ENCODE measurements at regions not wholly inside any gene's neighbourhood (a gene's known extent, or its start where the extent isn't known, plus 50 kb on each side); places are given as distances from the start of the nearest gene placed in this dataset.
"Not testable (repeated sequence)": the region's sequence is repeated elsewhere in the genome, so short reads cannot be mapped to it uniquely, and the experiment has no call there.

DNA sequence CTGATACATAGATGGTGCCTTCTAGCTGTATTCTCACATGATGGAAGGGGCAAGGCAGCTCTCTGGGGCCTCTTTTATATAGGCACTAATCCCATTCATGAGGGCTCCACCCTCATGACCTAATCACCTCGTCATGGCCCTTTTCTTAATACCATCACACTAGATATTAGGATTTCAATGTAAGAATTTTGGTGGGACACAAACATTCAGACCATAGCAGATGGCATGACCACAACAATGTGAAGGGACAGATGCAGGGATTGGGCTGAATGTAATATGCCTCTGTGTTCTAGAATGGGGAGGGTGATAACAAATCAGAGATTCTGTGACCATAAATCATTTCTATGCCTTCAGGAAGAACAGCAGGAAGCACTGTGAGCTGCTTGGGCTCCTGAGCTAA, 145.8 kb downstream of the LCA5 start:
- DNase-seq: no peak

DNA sequence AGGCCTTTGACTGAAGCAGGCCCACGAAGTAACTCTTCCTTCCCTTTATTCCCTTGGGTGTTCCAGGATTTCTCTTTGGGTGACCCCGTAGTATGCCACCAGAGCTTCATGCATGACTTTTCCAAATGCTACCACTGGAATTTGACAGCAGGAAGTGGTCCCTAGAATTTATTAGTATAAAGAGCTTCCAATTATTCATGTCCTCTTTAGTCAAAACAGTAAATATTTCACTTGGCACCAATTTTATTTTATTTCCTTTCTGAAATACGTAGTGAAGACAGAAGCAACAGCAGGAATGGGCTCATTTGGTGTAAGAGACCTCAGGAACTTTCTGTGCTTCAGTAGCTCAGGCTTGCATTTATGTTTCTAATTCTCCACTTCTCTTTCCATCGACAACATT, 151.3 kb downstream of the LCA5 start:
- DNase-seq: no peak

DNA sequence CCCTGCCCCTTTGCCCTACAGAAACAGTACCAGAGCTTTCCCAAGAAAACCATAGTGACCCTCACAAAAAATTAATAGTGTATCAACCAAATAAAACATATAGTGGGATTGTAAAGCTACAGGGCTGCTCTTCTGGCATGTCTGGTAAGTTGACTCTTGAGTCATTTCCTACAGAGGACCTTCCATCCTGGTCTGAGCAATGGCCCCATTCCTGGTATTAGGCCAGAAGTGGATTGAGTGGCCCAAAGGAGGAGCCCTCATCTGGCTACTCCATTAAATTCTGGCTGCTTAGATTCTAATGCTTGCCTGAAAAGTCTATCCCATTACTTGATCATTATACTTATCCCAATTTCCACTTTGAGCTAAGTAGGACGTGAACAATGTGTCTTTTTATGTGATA, 150.9 kb upstream of the HMGN3 start:
- DNase-seq: no peak

DNA sequence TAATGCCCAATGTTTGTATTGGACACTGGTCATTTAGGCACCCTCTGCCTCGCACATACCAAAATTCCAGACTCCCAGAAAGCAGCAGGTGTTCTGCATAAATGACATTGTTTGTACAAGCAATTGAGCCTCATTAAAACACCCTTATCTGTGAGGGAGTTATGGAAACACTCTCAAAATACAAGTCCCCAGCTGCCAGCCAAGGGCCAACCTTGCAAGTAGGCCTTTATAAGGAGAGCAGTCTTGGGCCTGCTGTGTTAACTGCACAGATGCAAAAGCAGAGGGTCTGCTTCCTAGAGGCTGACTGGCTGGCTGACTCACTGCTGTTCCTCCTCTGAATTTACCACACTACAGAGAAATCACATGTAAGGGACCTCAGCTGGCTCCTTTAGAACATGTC, 150.4 kb upstream of the HMGN3 start:
- DNase-seq: peak; percentile 49

DNA sequence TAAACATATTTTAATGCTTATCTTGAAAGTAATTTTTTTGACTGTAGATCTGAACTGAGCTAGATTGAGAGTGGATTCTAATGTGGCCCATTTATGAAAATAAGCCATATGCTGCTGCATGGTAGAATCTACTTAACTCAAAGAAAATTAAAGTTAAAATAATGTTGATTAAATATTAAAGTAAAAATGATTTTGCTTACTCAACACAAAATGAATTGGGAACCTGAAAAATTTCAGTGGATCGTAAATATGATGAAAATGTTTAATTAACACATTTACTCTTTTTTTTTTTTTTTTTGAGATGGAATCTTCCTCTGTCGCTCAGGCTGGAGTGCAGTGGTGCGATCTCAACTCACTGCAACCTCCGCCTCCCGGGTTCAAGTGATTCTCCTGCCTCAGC, 144.5 kb upstream of the HMGN3 start:
- no peak for DNase-seq

DNA sequence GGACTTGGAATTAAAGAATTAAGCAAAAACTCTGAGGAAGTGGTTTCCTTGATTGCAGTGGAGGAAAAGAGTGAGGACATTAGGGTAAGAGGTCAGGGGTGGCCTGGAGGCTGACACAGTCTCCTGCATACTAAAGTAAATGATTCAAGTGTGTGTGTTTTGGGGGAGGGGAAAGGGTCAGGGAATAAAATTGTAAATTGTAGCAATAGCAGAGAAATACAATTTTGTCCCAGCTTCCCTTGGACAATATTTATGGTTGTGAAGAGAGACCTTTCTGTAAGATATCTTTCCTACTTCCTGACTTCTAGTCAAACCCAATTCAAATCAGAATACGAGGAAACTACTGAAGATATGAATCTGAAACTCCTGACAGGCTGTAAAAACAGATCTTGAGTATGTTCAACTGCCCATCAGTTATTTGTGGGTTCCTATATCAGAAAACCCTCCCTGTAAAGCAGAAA, 143.4 kb upstream of the HMGN3 start:
- DNase-seq: no peak

DNA sequence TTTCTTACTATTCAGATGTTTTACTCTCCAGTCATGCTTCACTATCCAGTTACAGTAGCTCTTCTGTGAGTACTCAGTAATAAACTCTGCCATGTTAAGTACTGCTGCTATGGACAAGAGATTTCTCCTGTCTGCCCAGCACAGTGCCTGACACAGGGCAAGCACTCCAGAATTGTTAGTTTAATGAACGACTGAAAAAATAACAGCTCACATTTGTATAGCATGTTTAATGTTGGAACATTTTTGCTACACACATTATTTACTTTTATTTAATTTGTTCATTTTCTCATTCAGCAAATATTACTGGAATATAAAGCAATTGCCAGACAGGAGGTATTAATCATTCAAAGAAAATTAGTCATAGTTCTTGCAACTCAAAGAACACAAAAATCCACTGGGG, 142.6 kb upstream of the HMGN3 start:
- no peak for DNase-seq

DNA sequence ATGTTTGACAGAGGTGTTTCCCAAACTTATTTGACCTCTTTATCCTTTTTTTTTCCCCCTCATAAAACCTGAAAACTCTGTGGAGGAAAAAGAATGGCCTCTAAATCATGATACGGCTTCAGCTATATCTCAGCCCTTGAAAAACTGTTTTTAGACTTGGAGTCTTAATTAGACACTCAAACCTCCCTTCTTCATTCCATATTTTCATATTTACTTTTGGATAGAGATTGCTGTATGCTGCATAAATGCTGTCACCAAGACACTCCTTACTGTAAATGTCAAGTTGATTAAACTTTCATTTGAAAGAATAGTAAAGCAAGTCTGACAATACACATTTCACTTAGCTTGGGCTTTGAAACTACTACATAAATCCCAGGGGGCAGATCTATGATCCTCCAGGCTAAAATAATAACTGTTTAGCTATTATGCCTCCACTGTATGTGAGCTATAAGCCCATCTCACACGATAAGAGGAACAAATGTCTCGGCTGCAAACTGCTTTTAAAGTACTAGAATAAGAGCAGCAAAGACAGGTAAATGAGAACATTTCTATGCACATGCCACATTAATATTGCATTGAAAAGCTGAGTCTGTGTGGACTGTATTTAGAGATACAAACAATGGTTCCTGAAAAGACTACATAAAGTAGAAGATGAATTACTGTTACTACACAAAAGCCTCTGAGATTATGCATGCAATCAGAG, 141.3 kb upstream of the HMGN3 start:
- DNase-seq: no peak

DNA sequence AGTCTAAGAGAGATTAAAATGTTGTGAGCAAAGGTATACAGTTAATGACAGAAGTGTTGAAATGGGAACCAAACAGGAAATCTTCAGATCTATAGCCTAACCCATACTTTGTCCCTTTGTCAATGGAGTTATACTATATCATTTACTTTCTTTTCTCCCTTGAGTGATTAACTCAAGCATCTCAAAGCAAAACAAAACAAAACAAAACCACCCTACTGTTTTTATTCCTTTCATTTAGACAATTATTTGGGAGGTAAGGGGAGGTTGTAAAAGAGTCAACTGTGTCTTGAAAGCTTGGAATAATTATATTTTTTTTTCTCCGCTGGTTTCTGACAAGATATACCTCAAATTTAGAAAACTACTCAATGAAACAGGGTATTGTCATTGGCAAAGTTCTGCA, 139.8 kb upstream of the HMGN3 start:
- no peak for DNase-seq

DNA sequence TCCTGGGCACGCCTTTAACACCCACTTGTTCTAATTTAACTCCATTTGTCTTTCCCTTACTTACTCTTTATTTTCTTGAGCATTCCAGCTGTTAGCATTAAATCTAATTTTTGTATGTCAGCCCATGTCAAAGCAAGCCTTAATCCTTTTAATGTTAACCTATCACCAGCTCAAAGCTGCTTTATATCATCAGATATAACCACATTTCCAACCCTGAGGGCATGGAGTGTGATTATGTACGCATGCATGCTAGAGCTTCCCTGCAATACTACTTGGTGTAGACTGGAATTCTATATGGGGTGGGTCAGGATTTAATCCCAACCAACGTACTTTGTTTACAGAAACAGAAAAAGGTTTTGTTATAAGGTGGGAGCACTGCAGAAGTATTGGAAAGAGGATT, 139.4 kb upstream of the HMGN3 start:
- no peak for DNase-seq

DNA sequence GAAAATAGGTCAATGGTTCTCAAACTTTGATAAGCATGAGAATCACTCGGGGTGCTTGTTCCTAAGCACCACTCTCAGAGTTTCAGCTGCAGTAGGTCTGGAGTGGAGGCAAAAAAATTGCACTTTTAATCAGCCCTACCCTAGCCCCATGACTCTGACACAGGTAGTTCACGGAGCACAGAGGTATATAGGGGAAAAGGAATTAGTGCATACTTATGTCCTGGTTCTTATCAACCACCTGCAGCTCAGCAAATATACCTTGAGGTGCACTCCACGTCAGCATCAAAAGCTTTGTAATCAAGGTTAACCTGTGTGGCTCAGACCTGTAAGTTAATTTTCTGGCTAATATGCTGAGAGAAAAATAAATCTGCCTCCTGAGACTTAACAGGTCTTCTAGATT, 138.8 kb upstream of the HMGN3 start:
- DNase-seq: no peak

DNA sequence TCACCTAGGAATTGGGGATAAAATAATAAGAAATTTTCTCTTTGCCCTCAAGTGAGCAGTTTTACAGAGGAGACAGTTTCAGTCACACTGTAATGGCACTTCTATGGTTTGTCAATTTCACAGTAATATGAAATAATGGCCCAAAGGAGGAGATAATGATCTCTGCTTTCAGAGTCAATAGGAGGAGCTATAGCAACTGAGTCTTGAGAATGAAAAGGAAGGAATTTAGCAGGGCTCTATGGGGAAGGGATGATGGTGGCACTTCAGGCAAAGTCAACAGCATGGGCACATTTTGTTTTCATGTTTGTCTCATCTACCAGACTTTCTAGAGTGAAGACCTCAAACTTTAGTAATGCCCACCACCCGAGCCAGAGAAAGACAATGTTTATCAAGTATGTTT, 138.3 kb upstream of the HMGN3 start:
- no peak for DNase-seq

DNA sequence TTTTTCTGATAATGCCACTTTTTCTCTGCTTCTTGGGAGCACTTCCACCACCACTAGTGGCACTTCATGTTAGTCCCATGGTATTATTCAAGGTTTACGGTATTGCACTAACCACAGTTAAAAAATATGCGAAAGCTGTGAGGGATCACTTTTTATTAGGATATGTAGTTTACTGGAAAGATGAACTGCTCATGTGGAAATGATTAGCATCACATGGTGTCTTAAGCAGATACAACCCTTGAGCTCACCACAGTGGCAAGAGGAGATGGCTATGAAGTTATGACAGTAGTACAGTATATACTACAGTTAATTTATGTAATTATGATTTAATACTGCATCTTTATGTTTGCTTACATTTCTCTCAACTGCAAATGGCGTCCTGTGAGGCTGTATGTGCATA, 134.5 kb upstream of the HMGN3 start:
- DNase-seq: no peak

DNA sequence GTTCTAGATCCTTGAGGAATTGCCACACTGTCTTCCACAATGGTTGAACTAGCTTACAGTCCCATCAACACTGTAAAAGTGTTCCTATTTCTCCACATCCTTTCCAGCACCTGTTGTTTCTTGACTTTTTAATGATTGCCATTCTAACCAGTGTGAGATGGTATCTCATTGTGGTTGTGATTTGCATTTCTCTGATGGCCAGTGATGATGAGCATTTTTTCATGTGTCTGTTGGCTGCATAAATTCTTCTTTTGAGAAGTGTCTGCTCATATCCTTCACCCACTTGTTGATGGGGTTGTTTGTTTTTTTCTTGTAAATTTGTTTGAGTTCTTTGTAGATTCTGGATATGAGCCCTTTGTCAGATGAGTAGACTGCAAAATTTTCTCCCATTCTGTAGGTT, 129.0 kb upstream of the HMGN3 start:
- DNase-seq: not testable (repeated sequence)

DNA sequence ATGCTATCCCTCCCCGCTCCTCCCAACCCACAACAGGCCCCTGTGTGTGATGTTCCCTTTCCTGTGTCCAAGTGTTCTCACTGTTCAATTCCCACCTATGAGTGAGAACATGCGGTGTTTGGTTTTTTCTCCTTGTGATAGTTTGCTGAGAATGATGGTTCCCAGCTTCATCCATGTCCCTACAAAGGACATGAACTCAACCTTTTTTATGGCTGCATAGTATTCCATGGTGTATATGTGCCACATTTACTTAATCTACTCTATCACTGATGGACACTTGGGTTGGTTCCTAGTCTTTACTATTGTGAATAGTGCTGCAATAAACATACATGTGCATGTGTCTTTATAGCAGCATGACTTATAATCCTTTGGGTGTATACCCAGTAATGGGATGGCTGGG, 126.6 kb upstream of the HMGN3 start:
- not testable (repeated sequence) for DNase-seq

DNA sequence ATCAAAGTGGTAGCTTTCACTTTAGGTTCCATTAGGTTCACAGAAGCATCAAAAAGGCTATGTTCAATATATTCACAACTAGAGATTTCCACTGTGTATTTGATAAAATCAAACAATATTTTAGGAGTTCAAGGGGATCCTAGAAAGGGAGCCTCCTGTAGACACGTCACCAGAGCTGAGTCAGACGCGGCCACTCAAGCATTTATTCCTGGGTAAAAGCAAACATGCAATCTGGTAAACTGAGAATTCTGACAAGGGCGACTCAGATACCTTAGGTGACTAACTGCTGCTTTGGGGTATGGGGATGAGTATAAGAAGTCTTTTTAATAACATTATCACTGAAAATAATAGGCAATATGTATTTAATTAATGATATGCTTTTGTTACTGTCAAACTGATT, 118.7 kb upstream of the HMGN3 start:
- no peak for DNase-seq

DNA sequence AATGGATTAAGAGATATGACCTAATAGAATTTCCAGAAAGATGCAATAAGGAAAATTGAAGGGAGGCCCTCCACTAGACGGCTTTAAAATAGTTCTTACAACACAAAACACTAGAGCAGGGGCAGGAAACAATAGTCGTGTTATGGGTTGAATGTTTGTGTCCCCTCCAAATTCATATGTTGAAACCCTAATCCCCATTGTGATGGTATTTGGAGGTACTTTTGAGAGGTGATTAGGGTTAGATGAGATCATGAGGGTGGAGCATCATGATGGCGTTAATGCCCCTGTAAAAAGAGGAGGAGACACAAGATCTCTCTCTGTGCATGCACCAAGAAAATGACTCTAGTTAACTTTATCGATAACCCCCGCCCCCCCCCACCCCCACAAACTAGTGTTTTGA, 104.0 kb upstream of the HMGN3 start:
- DNase-seq: no peak

DNA sequence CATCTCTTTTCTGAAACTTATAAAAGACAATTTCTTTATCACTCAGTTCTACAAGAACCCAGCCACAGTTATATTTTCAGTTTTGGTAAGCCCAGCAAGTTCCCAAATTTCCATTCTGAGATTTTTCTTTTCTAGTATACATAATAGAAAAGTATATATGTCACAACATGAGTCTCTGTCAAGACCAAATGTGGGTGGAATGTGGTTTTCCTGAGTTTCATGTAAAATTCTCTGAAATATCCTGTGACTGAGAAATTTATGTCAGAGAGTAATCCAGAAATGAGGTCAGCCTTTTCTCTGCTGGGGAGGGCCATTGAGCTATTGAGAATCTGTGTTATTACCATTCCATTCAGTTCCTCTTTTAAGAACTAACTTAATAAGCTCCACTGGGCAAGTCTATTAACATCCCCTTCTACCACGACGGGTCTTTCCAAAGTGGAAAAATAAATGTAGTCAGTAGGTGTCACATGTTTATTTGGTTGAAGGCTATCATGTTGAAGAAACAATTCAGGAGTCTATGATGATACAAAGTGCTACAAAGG, 100.7 kb upstream of the HMGN3 start:
- DNase-seq: no peak

DNA sequence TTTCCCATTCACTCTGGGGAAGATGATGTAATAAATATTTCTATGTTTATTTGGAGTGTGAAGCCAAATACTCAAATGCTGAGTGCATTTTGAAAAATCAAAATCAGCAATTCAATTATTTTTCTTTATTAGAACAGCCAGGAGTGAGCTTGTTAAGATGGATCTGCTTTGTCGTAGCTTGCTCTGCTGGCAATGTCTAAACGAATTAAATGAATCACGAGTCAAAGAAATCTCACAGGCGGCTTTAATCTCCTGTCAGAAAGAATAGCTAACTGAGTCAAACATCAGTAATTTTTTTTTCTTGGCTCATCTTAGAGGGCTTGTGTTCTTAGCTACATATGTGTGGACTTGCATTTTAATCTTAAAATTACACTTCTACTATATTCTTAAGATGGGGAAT, 100.2 kb upstream of the HMGN3 start:
- no peak for DNase-seq

DNA sequence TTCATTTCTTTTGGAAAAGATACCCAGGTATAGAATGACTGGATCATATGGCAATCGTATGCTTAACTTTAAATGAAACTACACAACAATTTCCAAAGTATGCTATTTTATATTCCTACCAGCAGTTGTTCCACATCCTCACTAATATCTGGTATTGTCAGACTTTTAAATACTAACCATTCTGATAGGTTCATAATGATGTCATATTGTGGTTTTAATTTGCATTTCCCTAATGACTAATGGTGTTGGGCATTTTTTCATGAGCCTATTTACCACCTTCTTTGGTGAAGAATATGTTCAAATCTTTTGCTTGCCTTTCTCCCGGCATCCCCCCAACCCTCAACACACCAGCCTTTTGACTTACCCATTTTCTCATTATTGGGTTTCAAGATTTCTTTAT, 96.2 kb upstream of the HMGN3 start:
- DNase-seq: no peak

DNA sequence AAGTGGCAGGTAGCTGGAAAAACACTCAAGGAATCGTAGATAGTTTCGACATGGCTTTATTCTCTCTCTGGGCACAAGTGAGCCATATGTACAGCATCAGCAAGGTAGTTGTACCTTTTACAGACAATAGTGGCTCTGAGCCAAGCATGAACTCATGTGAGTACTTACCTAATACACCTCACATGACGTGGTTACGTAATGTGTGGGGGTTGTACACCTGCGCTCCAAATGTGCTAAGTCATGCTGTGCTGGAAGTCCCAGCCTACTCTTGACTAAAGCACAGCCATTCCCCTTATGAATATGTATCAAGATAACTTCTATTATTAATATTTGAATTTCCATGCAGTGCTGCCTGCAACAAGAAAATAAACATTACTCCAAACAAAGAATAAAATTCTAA, 78.8 kb upstream of the HMGN3 start:
- DNase-seq: no peak

DNA sequence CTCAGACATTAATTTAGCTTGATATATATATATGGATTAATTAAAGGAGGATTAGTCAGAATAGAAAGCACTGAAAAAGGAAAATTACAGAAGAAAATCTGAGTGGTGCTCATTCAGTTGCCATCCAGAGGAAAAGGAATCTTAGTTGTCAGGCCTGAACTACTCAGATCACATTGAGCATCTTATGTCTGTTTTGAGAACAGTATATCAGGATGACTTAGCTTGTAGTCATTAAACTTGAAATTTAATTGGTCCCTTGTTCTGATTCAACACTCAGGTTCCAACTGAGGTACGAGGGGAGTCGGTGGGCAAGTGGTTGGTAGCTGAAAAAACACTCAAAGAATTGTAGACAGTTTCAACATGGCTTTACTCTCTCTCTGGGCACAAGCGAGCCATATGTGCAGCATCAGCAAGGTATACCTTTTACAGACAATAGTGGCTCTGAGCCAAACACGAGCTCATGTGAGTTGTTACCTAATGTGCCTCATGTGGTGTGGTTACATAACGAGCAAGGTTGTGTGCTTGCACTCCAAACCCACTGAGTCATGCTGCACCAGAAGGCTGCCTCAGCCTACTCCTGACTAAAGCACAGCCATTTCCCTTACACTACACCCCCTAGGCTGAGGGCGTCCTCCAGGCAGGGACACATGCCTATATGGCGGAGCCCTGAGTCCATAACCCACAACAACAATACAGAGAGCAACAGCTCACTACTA, 73.0 kb upstream of the HMGN3 start:
- no peak for DNase-seq

DNA sequence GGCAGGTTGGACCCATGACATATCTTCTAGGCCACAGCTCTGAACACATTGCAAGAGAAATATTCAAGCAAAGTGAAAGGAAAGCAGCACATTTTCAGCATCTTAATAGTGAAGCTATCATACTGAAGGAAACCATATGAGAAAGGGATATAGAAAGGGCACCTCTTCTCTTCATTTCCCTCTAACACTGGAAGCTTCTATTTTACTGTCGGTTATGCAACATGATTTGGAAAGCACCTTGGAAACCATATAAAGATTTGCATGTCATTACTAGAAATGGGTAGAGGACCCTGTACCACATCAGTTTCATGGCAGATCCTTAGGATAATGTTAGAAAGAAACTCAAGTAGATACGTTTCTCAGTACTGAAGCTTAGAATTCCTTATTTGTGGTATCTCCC, 70.5 kb upstream of the HMGN3 start:
- DNase-seq: no peak

DNA sequence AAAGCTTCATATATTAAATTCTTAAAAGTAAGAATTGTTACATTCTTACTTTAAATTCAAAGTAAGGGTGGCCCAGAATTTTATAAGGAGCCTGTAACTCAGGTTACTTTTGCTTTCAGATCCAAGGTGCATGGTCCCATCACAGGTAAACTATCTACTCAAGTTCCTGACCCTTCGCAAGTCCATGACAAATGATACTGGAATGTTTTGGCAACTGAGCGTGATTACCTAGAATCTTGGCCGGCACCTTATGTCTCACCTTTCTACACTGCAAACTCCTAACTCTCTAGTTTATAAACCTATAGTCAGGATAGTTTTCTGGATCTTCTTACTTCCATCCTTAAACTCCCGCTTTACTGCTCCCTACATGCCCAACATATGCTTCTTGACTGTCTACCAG, 67.9 kb upstream of the HMGN3 start:
- DNase-seq: no peak

DNA sequence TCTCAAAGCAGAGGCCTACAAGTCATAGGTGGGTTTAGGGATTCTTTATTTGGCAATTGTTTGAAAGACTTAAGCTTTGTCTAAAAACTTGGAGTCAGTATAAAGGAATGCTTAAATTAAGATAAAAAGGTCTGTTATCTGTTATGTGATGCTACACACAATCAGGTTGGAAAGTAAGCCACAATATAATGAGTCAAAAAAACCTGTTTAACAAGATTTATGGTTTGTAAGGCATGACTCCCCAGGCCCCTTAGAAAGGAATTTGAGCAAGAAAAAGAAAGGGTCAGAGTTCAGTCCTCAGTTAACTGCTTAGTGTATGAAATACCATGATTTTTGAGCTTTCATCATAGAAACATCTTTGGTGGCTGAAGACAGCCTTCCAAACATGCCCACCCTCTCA, 66.8 kb upstream of the HMGN3 start:
- DNase-seq: no peak
